SHP77 (cell line): ENCODE measurements at regions not wholly inside any gene's neighbourhood (a gene's known extent, or its start where the extent isn't known, plus 50 kb on each side); places are given as distances from the start of the nearest gene placed in this dataset.

Experiments used
- DNase-seq, 2 experiments: peaks; one replicate each; lab custom pipeline; 2025; lab: John Stamatoyannopoulos, UW

GRCh38 chr13:34696296-34696695 is 245.8 kb upstream of the NBEA start:
- DNase-seq, result no peak

- DNase-seq, result no peak
Measured at GRCh38 chr13:34696741-34697140, 245.3 kb upstream of the NBEA start.

GRCh38 chr13:34698945-34699344 is 243.1 kb upstream of the NBEA start:
- DNase-seq, result no peak

- no peak for DNase-seq
Measured at GRCh38 chr13:34700155-34700554, 241.9 kb upstream of the NBEA start.

- no peak for DNase-seq
Measured at GRCh38 chr13:34701919-34702318, 240.2 kb upstream of the NBEA start.

GRCh38 chr13:34708566-34709313 is 233.3 kb upstream of the NBEA start:
- DNase-seq, result no peak

- peak; percentile 74 to 77 for DNase-seq
Measured at GRCh38 chr13:34719060-34719875, 222.8 kb upstream of the NBEA start.

GRCh38 chr13:34720618-34721017 is 221.5 kb upstream of the NBEA start:
- DNase-seq, result no peak

- peak; percentile 37 to 51 for DNase-seq
Measured at GRCh38 chr13:34721631-34722595, 220.2 kb upstream of the NBEA start.

- no peak for DNase-seq
Measured at GRCh38 chr13:34722922-34723321, 219.1 kb upstream of the NBEA start.

GRCh38 chr13:34730961-34731360 is 211.1 kb upstream of the NBEA start:
- no peak for DNase-seq

GRCh38 chr13:34731486-34731885 is 210.6 kb upstream of the NBEA start:
- DNase-seq, result no peak

- DNase-seq, result no peak
Measured at GRCh38 chr13:34733721-34734120, 208.3 kb upstream of the NBEA start.

GRCh38 chr13:34734932-34735331 is 207.1 kb upstream of the NBEA start:
- no peak for DNase-seq

- peak in 1 of 2 experiments; percentile 16 for DNase-seq
Measured at GRCh38 chr13:34738254-34738992, 203.6 kb upstream of the NBEA start.

- DNase-seq, result peak in 1 of 2 experiments; percentile 3
Measured at GRCh38 chr13:34747056-34747455, 195.0 kb upstream of the NBEA start.

- no peak for DNase-seq
Measured at GRCh38 chr13:34747507-34747906, 194.6 kb upstream of the NBEA start.

GRCh38 chr13:34748073-34748472 is 194.0 kb upstream of the NBEA start:
- DNase-seq, result peak; percentile 72 to 84

GRCh38 chr13:34748596-34748995 is 193.5 kb upstream of the NBEA start:
- DNase-seq, result no peak

- no peak for DNase-seq
Measured at GRCh38 chr13:34749046-34749445, 193.0 kb upstream of the NBEA start.
